Stimulated activated CD4-positive, alpha-beta T cell treated with anti-CD3 and anti-CD28 coated beads, Interleukin-4, amount 100 ng/mL, for 48 hours (primary cell): ENCODE measurements at regions not wholly inside any gene's neighbourhood (a gene's known extent, or its start where the extent isn't known, plus 50 kb on each side); places are given as distances from the start of the nearest gene placed in this dataset.
"Not testable (repeated sequence)": the region's sequence is repeated elsewhere in the genome, so short reads cannot be mapped to it uniquely, and the experiment has no call there.

Source experiments
- DNase-seq, 2 donors: peaks; one replicate each; pipeline ENCODE4 v3.0.0-alpha.2; 2020; ENCODE audit warnings: low read depth in 2 of 2

DNA sequence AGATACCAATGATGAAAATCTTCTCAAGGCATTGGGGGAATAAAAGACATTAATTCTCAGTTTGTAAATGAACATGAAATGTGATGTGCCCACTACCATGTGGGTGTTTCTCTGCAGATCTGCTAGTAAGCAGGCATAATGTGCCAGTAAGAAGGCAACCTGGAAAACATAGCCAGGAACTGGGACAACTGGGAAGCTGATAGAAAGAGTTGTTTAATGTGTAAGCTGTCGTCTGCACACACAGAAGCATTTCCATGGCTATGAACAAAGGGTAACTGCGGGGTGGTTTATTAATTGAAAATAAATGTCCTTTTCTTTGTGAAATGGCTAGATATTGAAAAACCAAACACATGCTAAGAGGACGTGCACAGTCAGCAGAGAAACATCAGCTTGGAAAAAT lies 52.0 kb downstream of the ZC3H11B start:
- no peak for DNase-seq

DNA sequence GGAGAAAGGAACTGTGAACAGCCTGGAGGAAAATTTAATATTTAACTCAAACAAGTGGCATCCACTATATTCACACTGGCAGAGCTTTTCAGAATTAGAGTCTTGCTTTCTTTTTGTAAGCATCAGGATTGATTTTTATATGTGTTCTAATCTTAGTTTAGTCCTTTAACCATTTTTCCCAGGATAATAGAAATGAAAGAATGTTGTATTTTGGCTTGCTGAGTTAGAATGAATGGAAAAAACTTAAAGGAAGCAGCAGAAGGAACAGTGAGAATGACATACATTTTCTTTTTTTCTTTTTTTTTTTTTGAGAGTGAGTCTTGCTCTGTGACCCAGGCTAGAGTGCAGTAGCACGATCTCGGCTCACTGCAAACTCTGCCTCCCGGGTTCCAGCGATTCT lies 53.0 kb downstream of the ZC3H11B start:
- DNase-seq, result no peak

DNA sequence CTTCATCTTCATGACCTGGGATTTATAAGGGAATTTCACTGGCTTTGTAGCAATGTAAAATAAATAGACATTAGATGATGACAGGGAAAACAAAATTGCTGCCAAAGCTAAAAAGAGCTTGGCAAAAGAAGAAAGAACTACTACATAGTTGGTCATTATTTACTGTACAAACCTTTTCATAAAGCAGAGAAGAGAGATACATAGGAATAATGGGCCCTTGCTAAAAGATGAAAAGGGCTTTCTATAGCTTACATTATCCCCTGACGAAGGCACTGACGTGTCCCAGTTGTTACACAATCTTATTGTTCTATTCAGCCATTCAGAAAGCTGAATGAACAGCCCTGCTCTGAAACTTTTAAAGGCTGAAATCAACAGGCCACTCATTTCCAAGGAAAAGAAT lies 57.1 kb downstream of the ZC3H11B start:
- DNase-seq, result no peak

DNA sequence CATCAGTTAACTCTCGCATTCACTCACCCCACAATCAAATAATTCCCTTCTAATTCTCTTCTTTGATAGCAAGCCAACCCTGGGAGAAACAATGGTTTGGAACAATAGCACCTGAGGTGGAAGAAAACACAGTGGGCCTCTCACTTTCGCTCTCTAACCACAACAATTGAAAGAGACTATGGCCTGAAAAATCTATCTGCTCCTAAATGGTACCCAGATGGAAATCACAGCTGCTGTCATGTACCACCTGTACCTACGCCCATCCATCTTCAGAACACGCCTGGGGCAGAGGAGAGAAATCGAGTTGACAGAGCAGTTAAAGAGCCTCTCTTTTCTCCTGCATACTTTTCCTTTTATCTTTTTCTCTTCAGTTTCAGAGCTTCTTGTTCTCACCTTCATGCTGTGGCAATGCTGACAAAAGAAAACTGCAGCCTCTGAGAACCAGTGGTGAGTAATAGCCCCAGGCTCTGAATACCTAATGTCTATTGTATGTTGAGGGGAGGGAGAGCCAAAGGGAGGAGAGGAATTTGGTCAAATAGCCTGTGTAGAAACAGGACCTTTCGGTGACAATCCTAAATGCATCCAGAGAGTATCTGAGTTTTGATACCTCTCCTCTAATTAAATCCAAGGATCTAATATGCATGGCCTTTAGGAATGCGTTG lies 57.7 kb downstream of the ZC3H11B start:
- no peak for DNase-seq

DNA sequence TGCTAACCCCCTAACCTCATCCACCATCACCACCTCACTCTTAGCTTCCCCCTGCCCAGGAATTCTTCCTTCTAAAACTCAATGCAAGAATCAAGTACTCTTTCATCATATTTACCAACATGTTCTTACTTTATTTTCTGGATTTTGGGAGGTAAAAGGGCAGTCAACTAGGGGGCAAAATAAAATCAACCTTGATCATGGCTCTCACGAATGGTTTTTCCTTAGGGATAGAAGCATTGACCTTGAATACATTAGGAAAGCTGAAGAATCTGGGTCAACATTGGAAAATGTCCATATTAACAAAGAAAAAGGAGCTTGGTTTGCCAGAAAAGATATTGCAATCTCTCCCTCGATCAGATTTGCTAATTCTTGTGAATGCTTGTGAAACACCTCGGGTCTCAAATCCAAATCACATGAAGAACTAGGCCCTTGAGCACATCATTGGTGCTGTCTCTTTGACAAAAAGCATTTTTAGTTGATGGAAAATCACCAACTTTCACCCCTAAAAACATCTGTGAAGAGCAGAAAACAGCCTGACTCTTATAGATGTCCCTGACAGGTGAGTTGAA lies 58.9 kb downstream of the ZC3H11B start:
- no peak for DNase-seq

DNA sequence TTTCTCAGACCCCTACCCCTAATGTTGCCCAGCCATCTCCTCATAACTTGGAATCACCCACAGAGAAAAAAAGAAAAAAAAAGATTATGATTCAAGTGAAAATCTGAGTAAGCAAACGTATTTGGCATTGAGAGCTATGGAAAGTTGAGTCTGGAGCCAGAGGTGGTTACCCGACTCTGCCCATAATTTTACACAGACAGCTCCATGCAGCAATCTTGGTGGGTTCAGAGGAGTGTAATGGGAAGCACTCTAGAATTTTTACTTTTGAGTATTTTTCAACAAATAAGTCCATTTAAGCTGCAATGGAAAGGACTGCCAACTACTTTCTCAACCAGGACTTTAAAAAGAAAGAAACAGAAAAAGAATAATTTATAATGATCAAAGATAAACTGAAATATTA lies 62.7 kb downstream of the ZC3H11B start:
- DNase-seq, result no peak

DNA sequence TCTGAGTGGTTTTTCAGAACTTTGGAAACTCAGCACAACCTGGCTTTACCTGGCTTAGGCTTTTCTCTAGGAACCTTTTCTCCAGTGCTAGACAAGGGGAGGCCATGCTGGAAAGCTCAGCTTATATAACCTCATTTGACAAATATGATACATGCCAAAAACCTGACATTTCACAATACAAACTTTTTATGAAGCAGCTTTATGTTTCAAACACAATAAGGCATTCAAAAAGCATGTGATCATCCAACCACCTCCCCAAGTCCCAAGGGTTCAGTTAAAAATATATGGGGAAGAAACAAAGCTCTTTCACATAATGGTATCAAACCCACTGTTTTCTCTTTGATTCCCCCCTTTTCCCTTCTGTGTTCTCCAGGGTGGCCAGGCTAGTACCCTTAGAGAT lies 63.7 kb downstream of the ZC3H11B start:
- no peak for DNase-seq

DNA sequence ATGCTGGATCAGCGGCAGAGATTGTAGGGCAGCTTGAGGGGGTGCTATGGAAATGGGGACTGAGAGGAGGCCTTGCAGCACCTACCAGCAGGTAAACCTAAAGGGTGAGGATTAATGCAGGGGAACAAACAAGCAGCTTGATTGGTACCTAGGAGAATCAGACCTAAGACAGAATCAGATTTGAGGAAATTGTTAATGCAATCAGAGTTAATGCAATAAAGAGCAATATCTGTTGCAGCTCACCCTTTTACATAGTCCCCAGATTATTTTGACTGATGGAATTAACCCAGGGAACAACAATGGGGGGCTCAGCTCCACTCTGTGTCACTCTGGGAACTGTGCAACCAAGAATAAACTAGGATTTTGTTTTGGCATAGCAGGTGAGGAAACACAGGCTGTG lies 64.5 kb downstream of the ZC3H11B start:
- DNase-seq, result no peak

DNA sequence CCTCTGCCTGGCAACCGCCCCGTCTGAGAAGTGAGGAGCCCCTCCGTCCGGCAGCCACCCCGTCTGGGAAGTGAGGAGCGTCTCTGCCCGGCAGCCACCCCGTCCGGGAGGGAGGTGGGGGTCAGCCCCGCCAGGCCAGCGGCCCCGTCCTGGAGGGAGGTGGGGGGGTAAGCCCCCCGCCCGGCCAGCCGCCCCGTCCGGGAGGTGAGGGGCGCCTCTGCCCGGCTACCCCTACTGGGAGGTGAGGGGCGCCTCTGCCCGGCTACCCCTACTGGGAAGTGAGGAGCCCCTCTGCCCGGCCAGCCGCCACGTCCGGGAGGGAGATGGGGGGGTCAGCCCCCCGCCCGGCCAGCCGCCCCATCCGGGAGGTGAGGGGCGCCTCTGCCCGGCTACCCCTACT lies 67.1 kb downstream of the ZC3H11B start:
- DNase-seq, result not testable (repeated sequence)

DNA sequence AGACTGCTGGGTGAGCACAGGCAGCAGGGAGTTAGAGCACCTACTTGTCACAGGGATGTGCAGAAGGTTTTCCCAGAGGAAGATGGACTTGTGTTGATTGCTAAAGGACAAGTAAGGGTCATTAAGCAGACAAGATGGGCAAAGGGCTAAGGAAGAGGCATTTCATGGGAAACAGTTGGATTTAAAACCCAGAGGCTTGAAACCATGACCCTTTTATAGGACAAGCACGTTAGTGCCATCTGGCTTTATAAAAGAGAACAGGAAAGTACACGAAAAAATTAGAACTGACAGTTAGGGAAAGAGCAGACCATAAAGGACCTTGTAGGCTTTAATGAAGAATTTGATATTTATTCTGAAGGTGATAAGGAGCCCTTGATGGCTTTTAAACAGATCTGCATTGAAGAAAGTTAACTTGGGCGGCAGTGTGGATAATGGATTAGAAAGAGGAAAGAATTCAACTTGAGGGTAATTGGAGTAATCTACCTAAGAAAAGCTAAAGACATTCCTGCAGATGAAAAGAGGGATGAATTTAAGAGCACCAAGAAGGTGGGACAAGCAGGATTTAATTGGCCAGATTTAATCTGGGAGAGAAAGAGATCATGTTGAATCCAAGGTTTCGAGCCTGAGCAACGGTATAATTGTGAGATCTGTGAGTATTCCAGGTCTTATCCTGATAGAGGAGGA lies 68.6 kb downstream of the ZC3H11B start:
- no peak for DNase-seq

DNA sequence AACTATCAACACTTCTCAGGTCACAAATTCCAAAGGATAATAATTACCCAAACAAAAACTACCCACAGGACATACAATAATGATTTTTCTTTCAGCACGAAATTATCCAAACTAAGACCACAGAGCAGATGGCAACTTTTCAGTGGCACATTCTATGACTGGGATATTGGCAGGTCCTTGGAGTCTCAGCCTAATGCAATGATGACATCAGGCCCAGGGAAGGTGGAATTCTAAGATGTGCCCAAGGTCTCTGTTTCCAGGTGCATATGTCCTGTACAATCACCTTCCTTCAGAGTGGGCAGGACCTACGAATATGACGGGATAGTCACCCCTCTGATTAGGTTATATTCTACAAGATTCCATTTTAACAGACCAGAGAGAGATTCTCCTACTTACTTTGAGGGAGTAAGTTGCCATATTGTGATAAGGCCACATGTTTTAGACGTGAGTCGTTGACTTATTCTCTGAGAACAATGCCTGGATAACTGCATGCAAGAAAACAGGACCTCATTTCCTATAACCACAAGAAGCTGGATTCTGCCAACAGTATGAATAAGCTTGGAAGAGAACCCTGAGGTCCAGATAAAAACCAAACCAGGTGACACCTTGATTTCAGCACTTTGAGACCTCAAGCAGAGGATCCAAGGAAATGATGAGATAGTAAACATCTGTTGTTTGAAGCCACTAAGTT lies 69.9 kb downstream of the ZC3H11B start:
- no peak for DNase-seq

DNA sequence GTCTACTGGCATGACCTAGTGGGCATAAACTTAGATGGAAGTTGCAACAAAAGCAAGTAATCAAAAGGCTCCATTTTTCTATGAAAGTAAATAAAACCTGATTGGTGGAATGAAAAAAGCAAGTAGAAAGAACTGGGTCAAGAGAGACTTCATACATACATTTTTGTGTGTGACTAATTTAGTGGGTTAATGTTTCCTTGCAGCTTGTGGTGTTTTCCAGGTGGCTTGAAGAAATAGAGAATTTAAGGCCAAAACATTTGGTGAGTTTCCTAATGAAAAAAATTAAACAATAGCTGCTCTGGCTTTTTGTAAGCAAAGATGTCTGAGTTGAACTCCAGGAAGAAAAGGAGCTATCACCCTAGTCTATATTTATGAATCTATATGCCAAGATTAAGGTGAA lies 71.0 kb downstream of the ZC3H11B start:
- no peak for DNase-seq

DNA sequence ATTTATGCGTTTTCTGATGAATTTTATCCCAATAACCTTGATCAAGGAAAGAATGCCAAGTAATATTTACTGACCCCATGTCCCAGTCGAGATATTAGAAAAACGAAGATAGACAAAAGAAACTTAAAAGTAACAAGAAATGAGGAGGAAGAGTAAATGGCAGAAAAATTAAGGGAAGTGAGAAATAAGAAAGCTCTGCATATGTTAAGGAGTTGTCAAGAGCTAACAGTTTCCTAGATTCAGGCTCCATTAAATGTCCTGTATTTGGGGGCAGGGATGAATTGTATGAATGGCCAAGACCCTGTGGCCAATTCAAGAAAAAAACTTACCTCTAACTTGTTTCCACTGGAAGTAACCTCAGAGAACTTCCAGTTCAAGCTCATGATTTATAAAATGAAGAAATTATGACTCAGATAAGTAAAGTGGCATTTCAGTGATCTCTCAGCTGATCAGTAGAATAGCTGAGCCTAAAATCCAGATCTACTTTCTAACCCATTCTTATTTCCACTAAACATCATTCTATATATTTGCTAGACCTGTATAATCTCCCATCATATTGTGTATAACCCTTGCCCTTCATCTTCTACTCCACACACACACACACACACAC lies 73.2 kb downstream of the ZC3H11B start:
- no peak for DNase-seq

DNA sequence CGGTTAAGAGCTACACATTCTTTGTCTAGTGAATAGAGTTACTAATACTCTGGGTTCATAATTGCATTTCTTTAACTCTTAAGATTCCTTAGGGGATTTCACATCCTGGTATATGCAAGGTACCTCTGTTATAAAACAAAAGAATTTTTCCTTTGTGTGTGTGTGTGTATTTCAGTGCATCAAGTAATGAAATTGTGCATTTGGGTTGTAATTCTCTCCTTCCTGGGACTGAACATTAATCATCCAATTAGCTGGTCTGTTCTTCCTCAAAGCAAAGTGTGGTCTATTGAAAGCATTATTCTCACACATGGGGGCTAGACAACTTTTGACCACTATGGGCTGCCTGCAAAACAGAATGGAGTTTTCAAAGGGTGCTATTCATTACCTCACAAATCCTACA lies 74.0 kb downstream of the ZC3H11B start:
- DNase-seq, result no peak

DNA sequence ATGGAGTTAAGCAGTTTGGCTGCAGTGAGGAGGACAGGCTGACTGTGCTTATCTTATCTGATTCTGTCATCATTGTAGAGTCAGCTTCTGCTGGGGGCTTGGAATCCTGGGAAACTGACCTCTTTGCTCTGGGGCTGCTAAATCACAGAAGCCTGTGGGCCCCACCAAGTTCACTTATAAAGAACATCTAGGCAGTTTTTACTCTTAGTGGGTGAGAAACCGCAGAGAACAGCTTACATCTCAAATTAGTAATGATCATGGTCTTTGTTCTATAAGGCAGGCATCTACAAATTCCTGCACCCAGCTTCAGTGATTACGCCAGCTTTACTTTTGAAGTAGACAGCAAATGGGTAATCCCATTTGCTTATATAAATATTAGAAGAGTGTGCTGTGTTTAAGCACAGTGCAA lies 75.7 kb downstream of the ZC3H11B start:
- no peak for DNase-seq

DNA sequence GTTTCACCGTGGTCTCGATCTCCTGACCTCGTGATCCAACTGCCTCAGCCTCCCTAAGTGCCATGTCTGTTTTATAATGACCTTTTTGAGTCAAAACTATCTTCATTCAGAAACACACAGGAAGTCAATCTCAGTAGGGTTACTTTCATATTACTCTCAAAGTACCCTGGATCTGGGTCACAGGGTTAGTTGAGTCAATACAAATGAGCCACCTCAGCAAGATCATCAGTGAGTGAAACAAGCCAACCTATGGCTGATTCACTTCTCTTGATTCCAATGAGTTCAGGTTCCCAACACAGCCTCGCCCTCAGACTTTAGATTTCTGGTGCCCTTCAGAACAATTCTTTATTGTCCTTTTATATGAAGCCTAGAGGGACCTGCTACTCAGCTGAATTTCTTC lies 76.9 kb downstream of the ZC3H11B start:
- DNase-seq, result no peak

DNA sequence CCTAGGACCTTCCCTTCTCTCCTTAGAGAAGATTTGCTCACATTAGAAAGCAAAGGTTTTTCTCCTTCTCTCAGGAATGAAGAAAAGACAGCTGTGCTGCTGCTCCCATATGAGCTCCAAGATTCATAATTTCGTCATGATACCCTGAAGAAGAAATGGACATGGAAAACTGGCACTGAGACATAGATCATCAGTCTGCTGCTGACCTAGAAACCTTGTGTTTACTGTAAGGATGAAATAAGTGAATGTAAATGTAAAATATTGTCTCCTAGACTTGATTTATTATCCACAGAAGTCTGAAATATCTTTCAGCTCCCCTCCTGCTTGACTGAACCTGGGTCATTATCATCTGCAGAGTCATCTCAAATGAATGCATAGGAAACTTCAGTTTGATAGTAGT lies 77.9 kb downstream of the ZC3H11B start:
- DNase-seq, result no peak

DNA sequence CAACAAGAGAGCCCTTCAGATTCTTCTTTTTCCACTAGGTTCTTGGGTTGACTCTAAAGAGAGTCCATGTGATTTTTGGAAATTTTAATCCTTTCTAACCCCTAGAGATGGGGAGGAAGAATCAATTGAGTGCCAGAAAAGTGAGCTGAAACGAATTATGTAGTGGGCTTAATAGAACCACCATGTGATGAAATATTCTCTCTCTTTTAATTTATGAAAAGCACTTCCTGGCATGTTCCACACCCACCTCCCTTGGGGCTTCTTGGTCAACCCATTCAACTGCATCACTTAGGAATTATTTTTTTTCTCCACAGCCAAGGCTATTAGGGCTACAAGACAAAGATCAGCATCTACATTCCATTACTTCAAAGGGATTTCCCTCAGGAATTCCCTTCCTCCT lies 79.6 kb downstream of the ZC3H11B start:
- DNase-seq, result no peak

DNA sequence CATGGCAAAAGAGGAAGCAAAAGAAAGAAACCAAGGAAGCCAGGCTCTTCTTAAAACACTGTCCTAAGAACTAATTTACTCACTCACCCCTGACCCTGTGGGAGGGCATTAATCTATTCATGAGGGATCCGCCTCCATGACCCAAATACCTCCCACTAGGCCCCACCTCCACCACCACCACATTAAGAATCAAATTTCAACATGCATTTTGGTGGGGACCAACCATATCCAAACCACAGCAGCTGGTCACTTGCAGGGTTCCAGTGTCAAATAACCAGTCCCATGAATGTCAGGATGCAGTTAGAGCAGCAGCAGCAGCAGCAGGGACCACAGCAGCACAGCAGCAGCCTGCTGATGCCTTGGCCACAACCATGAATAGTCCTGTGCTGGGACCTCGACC lies 83.8 kb downstream of the ZC3H11B start:
- DNase-seq, result no peak

DNA sequence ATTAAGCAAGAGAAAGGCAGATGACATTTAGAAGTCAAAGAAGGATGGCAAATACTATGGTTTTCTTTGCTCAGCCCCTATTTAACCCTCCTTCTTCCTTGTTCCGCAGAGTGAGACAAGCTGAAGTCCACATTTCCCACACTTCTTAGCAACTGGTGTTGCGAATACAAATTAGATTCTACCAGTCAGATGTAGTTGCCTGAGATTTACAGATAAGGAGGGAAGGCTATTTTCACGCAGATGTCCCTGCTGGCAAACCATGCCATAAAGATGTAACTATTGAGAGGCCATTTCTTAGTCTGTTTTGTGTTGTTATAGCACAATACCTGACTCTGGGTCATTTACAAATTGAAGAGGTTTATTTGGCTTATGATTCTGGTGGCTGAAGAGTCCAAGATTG lies 84.3 kb downstream of the ZC3H11B start:
- no peak for DNase-seq

DNA sequence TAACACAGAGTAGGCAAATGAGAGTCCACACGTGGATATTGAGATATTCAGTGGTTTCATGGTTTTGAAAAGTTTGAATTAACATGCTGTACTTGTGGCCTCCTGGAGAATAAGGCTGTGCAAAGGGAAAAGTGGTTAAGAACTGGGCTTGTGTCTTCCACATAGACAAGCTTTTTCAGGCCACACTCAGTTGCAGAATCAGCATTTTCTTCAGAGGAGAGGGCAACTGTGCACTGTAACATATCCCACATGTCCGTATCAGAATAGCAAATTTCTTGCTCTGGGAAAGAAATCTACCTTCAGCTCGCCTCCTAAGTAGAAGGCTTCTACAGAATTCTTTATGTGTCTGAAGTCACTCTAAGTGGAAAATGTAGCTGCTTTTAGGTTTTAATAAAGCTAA lies 84.9 kb downstream of the ZC3H11B start:
- DNase-seq, result no peak

DNA sequence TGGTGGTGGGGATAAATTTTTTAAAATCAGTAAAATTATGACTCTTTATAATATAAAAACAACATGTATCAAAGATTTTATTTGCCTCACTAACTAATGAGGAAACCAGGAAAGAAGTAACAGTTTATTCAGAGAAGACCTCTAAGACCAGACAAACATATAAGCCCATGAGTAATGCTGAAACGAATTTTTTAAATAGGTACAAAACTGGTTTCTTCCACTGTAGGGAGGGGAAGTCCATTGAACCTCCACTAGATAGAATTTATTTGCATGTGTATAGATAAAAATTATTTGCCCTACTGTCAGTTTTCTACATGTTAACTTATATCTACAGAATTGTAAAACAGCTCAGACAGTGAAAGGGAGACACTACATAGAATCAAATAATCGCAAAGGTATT lies 86.8 kb downstream of the ZC3H11B start:
- no peak for DNase-seq

DNA sequence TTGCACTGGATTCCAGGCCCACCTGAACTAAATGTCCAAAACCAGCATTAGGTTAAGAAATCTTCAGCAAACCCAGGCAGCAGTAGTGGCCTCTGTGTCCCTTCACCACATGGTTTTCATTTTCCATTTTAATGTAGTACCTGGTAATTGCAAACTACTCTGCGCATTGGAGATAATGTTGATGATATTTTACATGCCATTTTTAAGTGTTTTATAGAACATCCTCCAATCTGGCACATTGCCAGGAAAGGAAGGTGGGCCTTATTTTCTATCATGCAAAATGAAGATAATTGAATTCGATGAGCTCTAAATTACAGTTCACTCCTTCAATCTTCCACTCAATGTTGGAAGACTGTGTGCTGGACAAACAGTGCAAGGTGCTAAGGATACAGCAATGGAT lies 89.5 kb downstream of the ZC3H11B start:
- no peak for DNase-seq
